ENCODE measurements at regions not wholly inside any gene's neighbourhood (a gene's known extent, or its start where the extent isn't known, plus 50 kb on each side); places are given as distances from the start of the nearest gene placed in this dataset.

DNA sequence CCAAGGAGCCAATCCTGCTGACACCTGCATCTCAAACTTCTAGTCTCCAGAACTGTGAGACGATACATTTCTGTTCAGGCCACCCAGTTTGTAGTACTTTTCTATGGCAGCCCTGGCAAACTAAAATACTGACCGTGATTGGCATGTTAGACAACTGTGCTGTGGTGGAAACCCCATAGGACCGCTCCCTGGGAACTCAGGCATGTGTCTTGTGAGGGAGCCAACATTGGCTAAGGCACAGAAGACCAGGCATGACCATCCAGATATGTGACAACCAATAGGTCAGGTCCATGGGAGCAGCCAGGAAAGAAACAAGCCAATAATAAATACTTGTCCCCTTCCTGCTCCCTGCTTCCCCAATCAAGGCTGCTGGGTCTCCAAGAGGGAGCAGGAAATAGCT is 101.4 kb upstream of the MPDZ start:
- DNase-seq: no peak

DNA sequence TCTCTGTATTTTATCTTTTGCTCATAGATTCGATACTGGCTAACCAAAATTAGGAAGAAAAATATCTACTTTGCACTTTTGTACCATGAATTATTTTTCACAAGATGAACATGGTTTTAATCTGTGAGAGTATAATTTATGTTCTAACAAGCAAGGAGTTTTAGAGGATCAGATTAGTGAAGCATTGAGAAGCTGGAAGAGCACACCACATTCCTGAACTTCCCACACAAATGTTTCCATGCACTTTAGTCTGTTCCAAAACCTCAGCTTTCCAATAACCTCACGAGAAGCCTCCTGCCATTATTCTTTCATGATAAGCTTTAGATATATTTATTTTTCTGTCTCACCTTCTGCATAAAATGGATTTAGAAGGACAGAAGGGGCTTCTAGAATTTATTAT is 98.7 kb upstream of the MPDZ start:
- no peak for DNase-seq

DNA sequence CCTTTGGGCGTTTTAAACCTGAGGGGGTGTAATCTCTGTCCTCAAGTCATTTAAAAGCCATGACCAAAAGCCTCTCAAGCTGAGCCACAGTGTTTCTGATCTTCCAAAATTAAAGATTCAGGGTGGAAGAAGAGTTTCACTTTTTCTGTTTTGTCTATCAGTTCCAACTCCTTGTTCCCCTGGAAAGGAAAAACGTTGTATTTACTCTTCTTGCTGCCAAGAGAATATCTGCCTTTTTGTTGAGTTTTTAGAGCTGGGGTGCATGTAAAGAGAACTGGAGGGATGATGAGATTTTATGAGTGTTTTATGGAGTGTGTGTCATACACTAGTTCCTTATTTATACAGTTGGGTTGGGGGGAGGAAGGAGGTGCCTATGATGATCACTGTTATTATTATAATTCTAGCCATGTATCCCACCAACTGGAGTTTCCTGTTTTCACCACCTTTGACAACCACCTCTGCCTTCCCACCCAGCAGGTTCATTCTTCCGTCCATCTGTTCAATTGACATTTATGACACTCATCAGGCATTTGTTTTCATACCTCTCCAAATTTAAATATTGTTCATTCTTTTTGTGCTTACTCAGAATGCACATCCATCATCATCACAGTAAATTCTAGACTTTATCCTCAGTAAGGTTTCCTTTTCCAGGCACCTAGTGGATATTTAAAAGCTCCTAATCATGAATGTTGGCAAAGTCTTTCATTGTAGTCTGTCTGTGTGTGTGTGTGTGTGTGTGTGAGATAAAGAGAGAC is 97.9 kb upstream of the MPDZ start:
- DNase-seq: no peak

DNA sequence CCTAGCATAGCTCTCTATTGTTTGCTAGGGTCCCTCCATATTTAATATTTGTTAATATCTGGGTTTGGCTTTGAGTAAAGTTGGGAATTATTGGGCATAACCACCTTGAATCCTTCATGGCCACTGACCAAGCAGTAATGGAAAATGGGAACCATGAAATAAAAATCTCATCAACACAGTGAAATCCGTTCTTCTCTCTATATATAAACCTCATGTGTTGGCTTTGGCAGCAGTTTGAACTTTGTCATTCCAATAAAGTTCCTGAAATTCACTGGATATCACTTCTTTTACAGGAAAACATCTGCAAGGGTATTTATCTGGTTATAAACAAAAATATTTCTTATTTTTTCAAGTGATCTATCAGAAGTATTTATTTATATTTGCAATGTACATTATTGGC is 93.0 kb upstream of the MPDZ start:
- no peak for DNase-seq

DNA sequence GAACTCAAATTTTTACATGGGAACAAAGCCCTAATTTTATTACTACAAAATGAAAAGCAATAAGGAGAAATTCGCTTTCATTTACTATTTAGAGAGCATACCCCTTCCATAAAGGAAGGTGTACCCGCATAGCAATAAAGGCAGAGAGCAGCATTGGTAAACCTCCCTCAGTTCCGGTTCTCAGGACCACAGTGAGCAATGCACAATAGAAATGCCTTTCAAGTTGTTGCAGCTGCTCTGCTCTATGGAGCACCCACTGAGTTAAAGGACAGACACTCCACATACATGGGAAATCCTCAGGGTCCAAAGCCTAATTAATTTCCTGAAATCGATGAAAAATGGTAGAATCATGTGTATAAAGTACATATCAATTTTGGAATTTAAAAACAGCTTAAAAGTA is 89.9 kb upstream of the MPDZ start:
- DNase-seq: no peak

DNA sequence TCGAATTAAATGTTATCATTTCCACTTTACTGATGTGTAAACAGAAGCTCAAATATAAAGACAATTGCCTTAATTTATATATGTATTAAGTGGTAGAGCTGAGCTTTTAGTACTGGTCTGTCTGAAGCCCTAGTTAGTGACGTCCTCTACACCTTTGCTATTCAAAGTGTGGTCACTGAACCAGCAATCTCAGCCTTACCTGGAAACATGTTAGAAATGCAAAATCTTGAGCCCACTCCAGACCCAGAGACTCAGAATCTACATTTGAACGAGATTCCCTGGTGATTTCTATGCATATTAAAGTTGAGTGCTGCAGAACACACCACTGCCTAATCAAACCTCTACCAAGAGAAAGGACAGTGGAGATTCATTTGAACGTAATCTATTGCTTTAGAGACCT is 88.3 kb upstream of the MPDZ start:
- DNase-seq: no peak

DNA sequence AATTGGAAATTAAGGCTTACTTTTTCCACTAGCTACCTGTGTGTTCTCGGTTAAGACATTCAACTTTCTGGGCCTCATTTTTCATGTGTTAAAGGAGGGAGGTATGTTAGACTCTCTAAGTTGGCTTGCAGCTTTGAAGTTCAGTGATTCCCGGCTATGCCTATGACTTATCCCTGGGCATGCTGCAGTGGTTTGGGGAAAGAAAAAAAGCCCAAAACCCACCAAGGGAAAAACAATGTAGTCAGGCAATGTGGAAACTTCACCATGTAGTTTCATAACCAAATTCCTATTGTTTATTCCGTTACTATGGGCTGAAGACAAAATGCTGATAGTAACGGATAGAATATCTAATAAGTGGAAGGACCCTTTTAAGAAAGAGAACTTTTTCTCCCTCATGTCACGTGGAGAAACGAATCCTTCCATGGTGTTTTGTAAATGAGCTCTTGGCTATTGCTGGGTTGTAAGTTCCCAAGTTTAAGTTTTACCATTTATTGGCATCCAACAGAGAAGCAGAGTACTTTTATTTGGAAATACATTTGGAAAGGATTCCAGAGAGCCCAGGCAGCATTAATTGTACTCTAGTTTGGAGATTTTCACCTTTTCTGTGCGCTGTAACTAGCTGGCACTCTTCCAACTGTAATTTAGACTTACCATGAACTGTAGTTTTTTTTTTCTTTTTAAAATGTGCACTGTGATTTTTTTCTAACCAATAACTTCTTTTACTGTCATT is 84.9 kb upstream of the MPDZ start:
- no peak for DNase-seq

DNA sequence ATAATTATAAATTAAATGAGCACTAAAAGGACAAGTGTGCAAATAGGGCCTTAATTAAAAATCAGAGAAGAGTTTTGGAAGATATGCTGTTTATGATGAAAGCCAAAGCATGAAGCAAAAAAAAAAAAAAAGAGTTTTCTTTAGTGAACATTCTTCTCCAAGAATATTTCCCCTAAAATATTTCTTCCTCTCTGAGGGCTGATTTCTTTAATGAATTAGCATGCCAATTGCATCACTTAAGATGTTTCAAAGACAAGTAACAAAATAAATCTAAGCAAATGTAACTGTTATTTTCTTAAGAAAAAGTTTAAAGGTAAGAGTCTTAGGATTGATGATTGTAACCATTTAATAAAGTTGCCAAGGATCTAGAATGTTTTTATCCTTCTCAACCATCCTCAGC is 81.6 kb upstream of the MPDZ start:
- no peak for DNase-seq

DNA sequence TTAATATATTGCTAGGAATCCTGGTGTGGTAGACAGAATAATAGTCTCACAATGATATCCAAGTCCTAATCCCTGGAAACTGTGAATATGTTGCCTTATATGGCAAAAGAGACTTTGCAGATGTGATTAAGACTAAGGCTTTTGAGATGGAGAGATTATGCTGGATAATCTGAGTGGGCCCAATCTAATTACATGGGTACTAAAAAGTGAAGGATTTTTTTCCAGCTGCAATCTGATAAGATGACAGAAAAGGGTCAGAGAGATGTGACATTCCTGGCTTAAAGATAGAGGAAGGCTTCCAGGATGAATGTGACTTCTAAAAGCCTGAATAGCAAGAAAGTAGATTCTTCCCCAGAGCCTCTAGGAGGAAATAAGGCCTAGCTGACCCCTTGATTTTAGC is 80.7 kb upstream of the MPDZ start:
- no peak for DNase-seq

DNA sequence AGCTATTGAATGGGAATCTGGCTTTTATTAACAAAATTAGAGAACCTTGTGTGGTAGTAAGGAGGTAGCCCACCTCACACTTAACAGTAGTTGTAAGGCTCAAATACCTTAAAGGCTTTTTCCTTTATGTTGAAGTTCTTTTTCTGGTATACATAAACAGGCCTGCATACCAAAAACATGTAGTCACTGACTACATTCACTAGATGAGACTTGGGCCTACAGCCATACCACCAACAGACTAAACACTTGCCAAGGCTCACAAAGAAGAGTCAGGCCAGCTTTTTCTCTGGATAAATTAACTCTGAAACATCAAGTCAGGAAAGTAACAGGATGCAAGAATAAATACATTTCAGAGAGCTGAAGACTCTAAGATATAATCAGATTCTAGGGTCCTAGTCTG is 78.6 kb upstream of the MPDZ start:
- peak; percentile 63 for DNase-seq

DNA sequence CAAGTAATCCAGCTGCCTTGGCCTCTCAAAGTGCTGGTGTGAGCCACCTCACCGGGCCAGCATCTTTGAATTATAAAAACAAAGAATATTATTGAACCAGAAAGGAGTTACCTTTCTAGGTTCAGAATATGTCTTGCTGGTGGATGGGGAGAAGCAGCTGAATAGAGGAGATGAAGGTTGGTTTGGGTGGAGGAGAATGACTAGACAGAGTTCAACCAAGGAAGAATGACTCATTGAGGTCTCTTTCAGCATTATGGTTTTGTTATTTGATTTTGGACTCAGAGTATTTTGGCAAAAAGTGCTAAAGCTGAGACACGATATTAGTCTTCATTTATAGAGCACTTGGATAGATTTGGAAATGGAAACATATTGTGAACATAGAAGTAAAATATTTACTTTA is 75.2 kb upstream of the MPDZ start:
- no peak for DNase-seq

DNA sequence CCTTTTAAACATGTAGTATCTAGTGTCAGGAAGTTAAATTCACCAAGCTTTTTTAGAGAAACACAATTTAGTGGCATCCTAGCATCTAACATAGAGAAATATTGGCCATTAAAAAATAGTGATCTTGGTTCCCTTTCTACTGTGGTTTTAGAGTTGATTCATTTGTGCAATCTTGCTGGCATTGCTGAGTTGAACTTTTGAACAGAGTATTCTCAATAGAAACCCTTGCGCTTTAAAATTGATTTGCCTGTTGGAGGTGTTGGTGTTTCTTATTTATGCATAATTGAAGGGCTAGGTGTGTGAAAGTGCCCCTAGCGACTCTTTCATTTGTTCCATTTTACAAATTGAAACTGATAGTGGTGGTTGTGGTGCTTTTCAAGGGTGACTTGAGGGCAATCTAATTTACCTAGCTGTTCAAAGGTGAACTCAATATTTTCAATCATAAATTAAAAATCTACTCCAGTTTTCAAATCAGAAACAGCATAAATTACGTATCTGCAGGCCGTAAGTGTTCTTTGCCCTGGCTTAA is 73.0 kb upstream of the MPDZ start:
- DNase-seq: no peak

DNA sequence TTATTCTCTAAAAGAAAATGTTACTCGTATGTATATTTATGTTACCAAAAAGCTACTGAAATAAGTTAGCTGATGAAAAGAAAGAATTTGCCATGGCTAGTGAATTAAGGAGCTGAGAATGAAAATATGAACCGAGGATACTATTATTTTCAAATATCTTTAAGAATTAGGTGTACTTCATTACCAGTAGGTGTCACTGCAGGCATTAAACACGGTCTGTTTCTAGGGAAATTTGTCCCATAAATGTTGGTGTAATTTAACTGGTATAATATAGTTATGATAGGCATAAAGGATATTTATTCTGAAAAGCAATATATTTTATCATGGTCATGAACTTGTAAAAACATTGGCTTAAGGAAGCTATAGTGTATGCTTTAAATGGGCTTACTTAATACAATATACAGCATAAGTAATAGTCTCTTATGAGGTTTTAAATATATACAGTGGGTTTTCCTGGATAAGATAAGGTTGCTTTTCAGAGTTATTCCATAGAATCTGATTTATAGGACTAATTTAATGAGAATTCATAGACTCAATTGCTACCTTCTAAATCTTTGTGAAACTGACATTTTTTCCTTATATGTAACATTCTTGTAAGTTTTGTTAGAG is 72.4 kb upstream of the MPDZ start:
- DNase-seq: no peak

DNA sequence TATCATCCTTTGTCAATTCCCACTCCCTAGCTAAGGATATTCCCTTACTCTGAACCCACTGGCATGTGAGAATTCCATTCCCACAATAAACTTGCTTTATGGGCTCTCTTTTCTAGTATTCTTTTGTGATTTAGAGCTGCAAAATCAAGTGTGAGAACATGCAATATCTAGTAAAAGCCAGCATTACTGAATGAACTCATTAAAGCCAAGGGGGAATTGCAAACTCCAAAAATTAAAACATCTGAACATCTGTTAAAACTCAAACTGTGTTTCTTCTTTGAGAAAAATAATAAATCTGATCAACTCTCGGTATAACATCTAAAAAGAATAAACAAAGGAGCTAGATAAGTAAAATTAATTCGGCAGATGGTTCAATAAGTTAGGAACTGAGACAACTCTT is 53.1 kb upstream of the MPDZ start:
- no peak for DNase-seq

DNA sequence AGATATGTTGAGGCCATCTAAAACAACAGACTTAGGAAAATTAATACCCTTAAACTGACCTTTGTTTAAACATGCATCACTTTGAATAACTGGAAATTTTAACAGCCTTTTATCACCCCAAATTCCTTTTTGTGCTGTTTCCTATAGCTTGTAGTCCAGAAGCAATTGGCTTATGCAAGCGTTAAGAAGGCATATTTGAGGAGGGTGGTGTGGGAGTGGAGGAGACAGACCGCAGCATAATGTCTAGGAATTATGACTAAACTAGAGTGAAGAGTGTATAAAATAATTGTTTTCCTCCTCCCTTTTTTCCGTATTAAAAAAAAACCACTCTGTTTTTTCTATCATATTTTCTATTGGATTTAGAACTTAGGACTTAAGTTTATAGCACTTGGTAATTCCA is 51.8 kb upstream of the MPDZ start:
- no peak for DNase-seq

DNA sequence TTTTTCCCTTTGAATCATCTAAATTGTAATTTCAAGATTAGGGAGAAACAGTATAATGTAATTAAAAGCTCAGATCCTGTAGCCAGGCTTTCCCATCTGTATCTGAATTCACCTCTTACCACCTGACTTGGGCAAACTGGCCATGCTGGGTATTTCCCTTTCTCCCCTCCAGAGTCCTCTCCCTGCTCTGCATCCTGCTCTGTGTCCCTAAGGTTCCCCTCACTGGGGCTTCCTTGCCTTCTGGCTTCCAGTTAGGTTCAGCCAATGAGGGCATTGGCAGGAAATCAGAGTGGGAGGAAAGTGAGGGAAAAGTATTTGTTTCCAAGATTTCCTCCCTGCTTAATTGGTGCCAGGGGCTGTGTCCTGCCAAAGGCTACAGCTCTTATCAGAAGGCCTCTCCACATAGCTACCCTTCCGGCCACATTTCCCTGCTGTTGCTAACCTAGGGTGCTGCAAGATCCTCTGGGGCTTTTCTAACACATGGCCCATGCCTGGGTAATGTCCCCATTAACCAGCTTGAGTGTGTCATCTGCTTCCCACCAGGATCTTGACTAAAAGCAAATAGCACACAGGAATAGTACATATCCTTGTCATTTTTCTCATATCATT is 51.0 kb upstream of the MPDZ start:
- no peak for DNase-seq
